SK-N-MC (cell line): ENCODE measurements at regions not wholly inside any gene's neighbourhood (a gene's known extent, or its start where the extent isn't known, plus 50 kb on each side); places are given as distances from the start of the nearest gene placed in this dataset.

Source experiments
- EZH2 ChIP-seq: fragments of 200-600 bp; sonication (generic); IDR thresholded peaks from one replicate; pipeline ENCODE4 v1.6.1; 2017; ENCODE audit warnings: antibody characterized with exemption
- POLR2AphosphoS5 ChIP-seq: IDR thresholded peaks from 2 replicates; pipeline ENCODE4 v1.6.1; 2012; ENCODE audit warnings: mild to moderate bottlenecking, low read depth, low read length, borderline replicate concordance

DNA sequence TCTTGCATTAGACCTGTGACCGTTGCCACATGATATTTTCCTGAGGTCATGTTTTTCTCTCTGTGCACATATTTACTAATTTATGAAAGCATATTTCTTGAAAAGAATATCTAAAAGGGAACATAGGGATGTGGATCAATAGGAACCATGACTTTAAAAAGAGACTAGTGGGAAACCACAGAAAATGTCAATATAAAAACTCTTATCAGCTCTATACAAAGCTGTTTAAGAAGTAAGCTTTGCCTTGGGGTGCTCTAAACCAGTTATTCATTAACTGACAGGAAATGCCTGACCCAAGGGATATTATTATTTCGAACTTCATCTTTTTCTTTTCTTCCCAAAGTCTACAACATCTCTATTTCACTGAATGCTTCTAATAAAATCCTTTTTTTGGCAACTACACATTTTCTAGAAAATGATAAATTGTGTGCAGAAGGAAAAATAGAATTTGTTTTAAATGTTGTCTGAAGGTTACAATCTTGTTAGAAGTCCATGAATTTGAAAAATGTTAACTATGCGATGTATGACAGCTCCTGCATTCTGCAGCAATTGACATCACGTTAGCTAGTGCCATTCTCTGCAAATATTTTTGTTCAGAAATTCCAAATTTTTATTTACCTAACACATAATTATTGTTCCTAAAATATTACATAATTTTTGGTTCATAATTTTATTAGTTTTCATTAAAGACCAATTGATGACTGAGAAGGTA is 345.0 kb downstream of the SLC16A7 start:
- TF ChIP-seq POLR2AphosphoS5 (peak; percentile 46; the same call in 1 of the 2 replicates), EZH2 (no peak)
